Left lung (tissue), 4 donors: ENCODE measurements at regions not wholly inside any gene's neighbourhood (a gene's known extent, or its start where the extent isn't known, plus 50 kb on each side); places are given as distances from the start of the nearest gene placed in this dataset.

ENCODE experiments used
- ATAC-seq: fragments of 200-7000 bp; cut with Tn5 transposase; one replicate; pipeline ENCODE4 v1.9.1; 2020; ENCODE audit warnings: moderate library complexity
- DNase-seq, 4 donors: peaks; one replicate each; pipeline ENCODE4 v3.0.0-alpha.2; 2013 to 2020
- H3K27ac ChIP-seq, 2 donors: fragments of 200-600 bp; sonication (generic) in 1 of 2; one replicate each; pipeline versions ENCODE4 v1.5.0 to v1.8.0; 2020 to 2021
- H3K27me3 ChIP-seq, 2 donors: fragments of 200-600 bp; sonication (generic) in 1 of 2; one replicate each; pipeline versions ENCODE4 v1.5.0 to v1.8.0; 2020 to 2021
- H3K36me3 ChIP-seq, 2 donors: fragments of 200-600 bp; sonication (generic) in 1 of 2; one replicate each; pipeline versions ENCODE4 v1.5.0 to v1.8.0; 2020 to 2021
- H3K4me1 ChIP-seq, 2 donors: fragments of 200-600 bp; one replicate each; pipeline ENCODE4 v1.8.0; 2021
- H3K4me3 ChIP-seq, 2 donors: fragments of 200-600 bp; sonication (generic) in 1 of 2; one replicate each; pipeline versions ENCODE4 v1.5.0 to v1.8.0; 2020 to 2021; ENCODE audit warnings: mild to moderate bottlenecking in 1 of 2
- H3K9me3 ChIP-seq, 2 donors: fragments of 200-600 bp; sonication (generic) in 1 of 2; one replicate each; pipeline versions ENCODE4 v1.5.0 to v1.8.0; 2020 to 2021
- intact Hi-C, 2 donors: fragments of 100-400 bp; cut with DNase I; formaldehyde crosslinking; loops; one replicate each; pipeline versions ENCODE4 v1.11.2 to v1.14.2; 2022
- TF ChIP-seq, protein P1 (sequence below), 2 donors: fragments of 200-600 bp; sonication (generic) in 1 of 2; IDR thresholded peaks; one replicate each; pipeline versions ENCODE4 v1.5.0 to v1.8.0; 2021; ENCODE audit warnings: antibody characterized with exemption in 2 of 2
- donor health status: DM: no; HTN: yes; CAD: no.
- donor health status: DM: no; HTN: no; CAD: no.

DNA sequence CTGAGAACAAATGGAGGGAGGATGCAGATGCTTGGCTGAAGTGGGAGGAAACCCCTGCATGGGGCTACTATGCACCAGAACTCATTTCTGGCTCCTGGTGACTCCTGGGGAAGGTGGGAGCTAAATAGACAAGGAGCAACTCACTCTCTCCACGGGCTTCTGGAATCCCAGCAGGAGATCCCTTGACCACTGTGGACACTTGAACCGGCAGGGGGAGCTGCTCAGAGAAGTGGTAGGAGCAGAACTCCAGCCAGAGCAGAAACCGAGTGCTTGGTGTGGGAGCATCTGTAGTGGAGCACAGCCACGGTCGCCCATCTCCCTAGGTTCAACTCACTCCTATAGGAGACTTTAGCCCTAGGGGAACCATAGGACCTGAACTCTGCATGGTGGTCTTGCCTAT, 205.6 kb upstream of the GJB5 start:
- H3K27me3 ChIP-seq = peaks cover 0 to 11% of the 10 kb centered on the region in 2 donors
- DNase-seq = no peak
- TF ChIP-seq, protein P1, sequence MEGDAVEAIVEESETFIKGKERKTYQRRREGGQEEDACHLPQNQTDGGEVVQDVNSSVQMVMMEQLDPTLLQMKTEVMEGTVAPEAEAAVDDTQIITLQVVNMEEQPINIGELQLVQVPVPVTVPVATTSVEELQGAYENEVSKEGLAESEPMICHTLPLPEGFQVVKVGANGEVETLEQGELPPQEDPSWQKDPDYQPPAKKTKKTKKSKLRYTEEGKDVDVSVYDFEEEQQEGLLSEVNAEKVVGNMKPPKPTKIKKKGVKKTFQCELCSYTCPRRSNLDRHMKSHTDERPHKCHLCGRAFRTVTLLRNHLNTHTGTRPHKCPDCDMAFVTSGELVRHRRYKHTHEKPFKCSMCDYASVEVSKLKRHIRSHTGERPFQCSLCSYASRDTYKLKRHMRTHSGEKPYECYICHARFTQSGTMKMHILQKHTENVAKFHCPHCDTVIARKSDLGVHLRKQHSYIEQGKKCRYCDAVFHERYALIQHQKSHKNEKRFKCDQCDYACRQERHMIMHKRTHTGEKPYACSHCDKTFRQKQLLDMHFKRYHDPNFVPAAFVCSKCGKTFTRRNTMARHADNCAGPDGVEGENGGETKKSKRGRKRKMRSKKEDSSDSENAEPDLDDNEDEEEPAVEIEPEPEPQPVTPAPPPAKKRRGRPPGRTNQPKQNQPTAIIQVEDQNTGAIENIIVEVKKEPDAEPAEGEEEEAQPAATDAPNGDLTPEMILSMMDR (IDR thresholded peaks at IDR 0.05) = peak in 1 of 2 donors; percentile 5
- no peaks in the 10 kb centered on the region for H3K4me1 ChIP-seq
- intact Hi-C loops = no loop called here
- no peaks in the 10 kb centered on the region for H3K9me3 ChIP-seq
- H3K4me3 ChIP-seq = no peak overlapping the region
- ATAC-seq = peak; percentile 47
- H3K36me3 ChIP-seq = no peaks in the 10 kb centered on the region
- H3K27ac ChIP-seq = no peak overlapping the region

DNA sequence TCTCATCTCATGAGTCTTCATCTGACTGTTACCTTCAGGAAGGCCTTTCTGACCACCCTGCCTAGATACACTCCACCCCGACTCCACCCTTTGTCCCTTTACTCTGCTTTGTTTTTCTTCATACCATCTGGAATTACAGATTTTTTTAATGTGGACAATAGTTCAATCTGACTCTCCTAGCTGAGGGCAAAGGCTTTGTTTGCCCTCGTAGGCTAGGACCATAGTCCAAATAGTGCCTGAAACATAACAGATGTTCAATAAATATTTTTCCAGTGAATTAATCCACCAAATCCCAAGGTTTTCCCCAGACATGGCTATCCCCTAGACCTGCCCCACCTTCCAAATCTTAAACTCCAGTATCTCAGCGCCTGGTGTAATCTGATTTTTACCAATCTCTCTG, 176.5 kb upstream of the GJB5 start:
- Histone ChIP-seq H3K36me3 (no peaks in the 10 kb centered on the region), H3K4me3 (no peak overlapping the region), H3K9me3 (no peaks in the 10 kb centered on the region), H3K27me3 (peaks cover 0 to 4% of the 10 kb centered on the region in 2 donors), H3K4me1 (no peaks in the 10 kb centered on the region), H3K27ac (no peak overlapping the region)
- intact Hi-C loops = no loop called here
- ATAC-seq (no peak), DNase-seq (no peak)
- TF ChIP-seq, protein P1 (IDR thresholded peaks at IDR 0.05) = no peak

DNA sequence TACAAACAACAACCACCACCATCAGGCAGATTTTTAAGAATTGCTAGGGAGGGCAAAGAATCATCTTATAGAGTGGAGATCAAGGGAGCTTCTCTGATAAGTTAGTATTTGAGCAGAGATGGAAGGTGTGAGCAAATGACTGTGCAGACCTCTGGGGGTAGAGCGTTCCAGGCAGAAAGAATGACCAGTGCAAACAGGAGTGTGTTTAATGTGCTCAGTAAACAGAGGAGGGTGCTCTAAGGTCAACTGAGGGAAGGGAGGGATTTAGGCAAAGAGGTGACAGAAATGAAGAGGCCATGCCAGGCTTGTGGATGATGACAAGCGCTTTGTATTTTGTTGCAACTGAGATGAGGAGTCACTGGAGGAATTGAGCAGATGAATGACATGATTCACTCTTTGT, 172.5 kb upstream of the GJB5 start:
- TF ChIP-seq, protein P1 (IDR thresholded peaks at IDR 0.05) = no peak
- no peak for DNase-seq
- Histone ChIP-seq H3K36me3 (no peaks in the 10 kb centered on the region), H3K27me3 (no peaks in the 10 kb centered on the region), H3K27ac (no peak overlapping the region), H3K4me3 (no peak overlapping the region), H3K4me1 (no peaks in the 10 kb centered on the region), H3K9me3 (no peaks in the 10 kb centered on the region)
- intact Hi-C loops = no loop called here
- ATAC-seq = no peak

DNA sequence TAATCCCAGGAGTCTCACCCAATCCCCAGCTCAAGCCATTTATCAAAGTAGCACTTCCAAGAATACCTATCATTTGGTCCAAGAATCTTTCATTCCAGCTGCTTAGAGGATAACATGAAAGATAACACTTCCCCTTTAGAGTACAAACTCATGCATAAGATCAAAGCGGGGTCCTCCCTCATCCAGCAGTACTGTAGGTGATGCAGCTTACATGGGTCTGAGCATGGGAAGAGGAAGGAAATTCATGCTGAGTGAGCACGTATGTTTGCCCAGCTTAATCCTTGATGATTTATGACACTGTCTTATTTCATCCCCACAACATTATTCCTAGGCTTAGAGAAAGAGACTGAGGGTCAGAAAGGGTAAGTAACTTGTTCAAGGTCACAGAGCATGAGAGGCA, 167.1 kb upstream of the GJB5 start:
- Histone ChIP-seq H3K27me3 (no peaks in the 10 kb centered on the region), H3K4me1 (no peaks in the 10 kb centered on the region), H3K36me3 (no peaks in the 10 kb centered on the region), H3K27ac (no peak overlapping the region), H3K9me3 (no peaks in the 10 kb centered on the region), H3K4me3 (no peak overlapping the region)
- intact Hi-C loops = no loop called here
- ATAC-seq = no peak
- TF ChIP-seq, protein P1 (IDR thresholded peaks at IDR 0.05) = no peak
- DNase-seq = no peak

DNA sequence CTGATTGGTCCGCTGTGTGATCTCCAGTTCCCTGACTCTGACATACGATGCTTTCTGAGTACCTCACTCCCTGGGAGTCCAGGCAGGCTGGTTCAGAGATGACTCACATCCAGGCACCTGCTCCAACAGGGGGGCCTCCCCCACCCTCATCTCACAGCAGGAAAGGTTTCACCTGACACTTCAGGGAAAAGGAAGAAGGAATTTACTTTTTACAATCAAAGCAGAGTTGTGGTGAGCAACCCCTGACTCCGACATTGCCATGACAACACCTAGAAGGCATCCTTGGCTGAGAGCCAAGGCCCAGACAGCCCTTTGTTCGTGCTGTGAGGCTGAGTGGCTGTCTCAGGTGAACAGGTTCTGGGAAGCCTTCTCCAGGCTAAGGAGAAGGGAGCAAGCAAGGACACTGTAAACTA, 164.6 kb upstream of the GJB5 start:
- ATAC-seq (peak; percentile 84), DNase-seq (peak in 2 of 4 donors; percentile 9 to 34)
- H3K4me1 ChIP-seq = no peaks in the 10 kb centered on the region
- no peak overlapping the region for H3K27ac ChIP-seq
- TF ChIP-seq, protein P1 (IDR thresholded peaks at IDR 0.05) = no peak
- no peaks in the 10 kb centered on the region for H3K27me3 ChIP-seq
- H3K9me3 ChIP-seq = no peaks in the 10 kb centered on the region
- intact Hi-C loops = loop anchor here in 1 of 2 donors (10.0 kb wide), 1 partner anchor 955 kb away; no protein-coding TSS in a partner anchor
- H3K4me3 ChIP-seq = no peak overlapping the region
- H3K36me3 ChIP-seq = no peaks in the 10 kb centered on the region
